H1 (cell line): ENCODE measurements at regions not wholly inside any gene's neighbourhood (a gene's known extent, or its start where the extent isn't known, plus 50 kb on each side); places are given as distances from the start of the nearest gene placed in this dataset.

ENCODE experiments used
- CTCF ChIA-PET: fragments of 300-600 bp; sonication (Branson Sonifier 250); formaldehyde crosslinking; loops from one replicate; lab custom pipeline; 2021; ENCODE audit not compliant: partially characterized antibody; lab: Charles Lee
- POLR2A ChIA-PET: fragments of 300-600 bp; sonication (Branson Sonifier 250); formaldehyde crosslinking; loops from one replicate; lab custom pipeline; 2021; ENCODE audit warnings: inconsistent platforms; ENCODE audit not compliant: partially characterized antibody; lab: Charles Lee
- DNase-seq, 2 experiments: peaks; one replicate each; pipeline versions ENCODE4 v3.0.0 to v3.0.0-alpha.2; 2010 to 2022; ENCODE audit warnings: low spot score in 2 of 2, low read depth in 1 of 2, mixed read lengths in 1 of 2
- FAIRE-seq: peaks from 2 replicates; lab custom pipeline; 2011; peaks lifted over from hg19 to GRCh38; lab: Jason Lieb, UNC
- H2AFZ ChIP-seq: 2 replicates; pipeline ENCODE4 v1.8.1; 2012; ENCODE audit warnings: low read length, inconsistent platforms
- H2AK5ac ChIP-seq: 2 replicates; pipeline ENCODE4 v1.6.1; 2013; ENCODE audit warnings: low read depth, low read length
- H2BK120ac ChIP-seq: replicated peaks from 2 replicates; pipeline ENCODE3; 2013; ENCODE audit warnings: low read depth, low read length, inconsistent platforms
- H2BK12ac ChIP-seq: 2 replicates; pipeline ENCODE4 v1.6.1; 2013; ENCODE audit warnings: low read depth, low read length
- H2BK15ac ChIP-seq: 2 replicates; pipeline ENCODE4 v1.6.1; 2013; ENCODE audit warnings: low read length
- H2BK20ac ChIP-seq: 2 replicates; pipeline ENCODE4 v1.6.1; 2013; ENCODE audit warnings: low read length
- H2BK5ac ChIP-seq: 2 replicates; pipeline ENCODE4 v1.6.1; 2013; ENCODE audit warnings: low read depth, low read length
- H3K14ac ChIP-seq: 2 replicates; pipeline ENCODE4 v1.6.1; 2013; ENCODE audit warnings: inconsistent platforms; ENCODE audit not compliant: insufficient read length
- H3K18ac ChIP-seq: 2 replicates; pipeline ENCODE4 v1.6.1; 2013; ENCODE audit warnings: low read length; ENCODE audit errors: extremely low read depth
- H3K23ac ChIP-seq: 2 replicates; pipeline ENCODE4 v1.6.1; 2013; ENCODE audit warnings: inconsistent platforms; ENCODE audit not compliant: insufficient read length
- H3K23me2 ChIP-seq: 2 replicates; pipeline ENCODE4 v1.6.1; 2013; ENCODE audit warnings: low read depth, low read length
- H3K27ac ChIP-seq: 2 replicates; pipeline ENCODE4 v1.6.1; 2011; ENCODE audit warnings: low read depth, low read length, inconsistent platforms
- H3K27me3 ChIP-seq, 4 experiments: replicated peaks in 1 of 4; 1 replicate in 1 of 4; 2 replicates in 3 of 4; pipeline versions ENCODE4 v1.6.1 to v1.8.1; 2011 to 2013; ENCODE audit warnings: low read length in 3 of 4, mild to moderate bottlenecking in 3 of 4, inconsistent platforms in 2 of 4, mixed read lengths in 2 of 4, moderate library complexity in 1 of 4; ENCODE audit not compliant: control insufficient read depth in 3 of 4, insufficient read depth in 3 of 4; ENCODE audit errors: extremely low read depth in 1 of 4
- H3K36me3 ChIP-seq, 4 experiments: 2 replicates each; pipeline versions ENCODE4 v1.6.1 to v1.8.1; 2011 to 2013; ENCODE audit warnings: mild to moderate bottlenecking in 4 of 4, low read length in 3 of 4, moderate library complexity in 2 of 4, control low read depth in 1 of 4, inconsistent platforms in 1 of 4; ENCODE audit not compliant: insufficient read depth in 4 of 4, control insufficient read depth in 2 of 4
- H3K4ac ChIP-seq: replicated peaks from 2 replicates; pipeline ENCODE3; 2013; ENCODE audit warnings: low read length, low read depth, mixed read lengths, inconsistent platforms; ENCODE audit not compliant: insufficient read length
- H3K4me1 ChIP-seq, 4 experiments: replicated peaks in 1 of 4; 1 replicate in 1 of 4; 2 replicates in 3 of 4; pipeline versions ENCODE4 v1.6.1 to v1.8.1; 2011 to 2013; ENCODE audit warnings: low read length in 3 of 4, inconsistent platforms in 2 of 4, mixed read lengths in 1 of 4; ENCODE audit not compliant: insufficient read depth in 4 of 4, control insufficient read depth in 3 of 4
- H3K4me2 ChIP-seq, 2 experiments: 2 replicates each; pipeline versions ENCODE4 v1.6.1 to v1.8.1; 2011 to 2013; ENCODE audit warnings: low read depth in 2 of 2, low read length in 2 of 2, control low read depth in 1 of 2, inconsistent platforms in 1 of 2, mild to moderate bottlenecking in 1 of 2; ENCODE audit not compliant: insufficient read depth in 1 of 2
- H3K4me3 ChIP-seq, 4 experiments: fragments of 200-600, 300-600 bp in 1 of 4; sonication (generic), shearing (Covaris generic), sonication (Bioruptor Twin) in 1 of 4; 2 replicates each; pipeline versions ENCODE4 v1.5.1 to v1.8.1; 2011 to 2016; ENCODE audit warnings: low read length in 4 of 4, low read depth in 3 of 4, control low read depth in 2 of 4, inconsistent platforms in 2 of 4, mild to moderate bottlenecking in 2 of 4, mixed read lengths in 1 of 4, moderate library complexity in 1 of 4; ENCODE audit not compliant: insufficient read depth in 2 of 4; ENCODE audit errors: extremely low read depth in 1 of 4
- H3K56ac ChIP-seq: replicated peaks from 2 replicates; pipeline ENCODE3; 2013; ENCODE audit warnings: low read depth, mild to moderate bottlenecking, mixed read lengths, low read length, inconsistent platforms; ENCODE audit not compliant: insufficient read length
- H3K79me1 ChIP-seq: 2 replicates; pipeline ENCODE4 v1.6.1; 2013; ENCODE audit warnings: low read depth, low read length, control low read depth
- H3K79me2 ChIP-seq, 2 experiments: 2 replicates each; pipeline versions ENCODE4 v1.6.1 to v1.8.1; 2012 to 2013; ENCODE audit warnings: low read length in 2 of 2, mild to moderate bottlenecking in 2 of 2, inconsistent platforms in 1 of 2; ENCODE audit not compliant: insufficient read depth in 2 of 2, control insufficient read depth in 1 of 2
- H3K9ac ChIP-seq, 4 experiments: replicated peaks in 1 of 4; 1 replicate in 1 of 4; 2 replicates in 3 of 4; pipeline versions ENCODE4 v1.6.1 to v1.8.1; 2011 to 2013; ENCODE audit warnings: low read depth in 3 of 4, low read length in 3 of 4, control low read depth in 2 of 4, mild to moderate bottlenecking in 2 of 4, moderate library complexity in 2 of 4, inconsistent platforms in 1 of 4; ENCODE audit errors: extremely low read depth in 1 of 4
- H3K9me3 ChIP-seq, 2 experiments: 2 replicates each; pipeline versions ENCODE4 v1.6.1 to v1.8.1; 2012 to 2013; ENCODE audit warnings: mild to moderate bottlenecking in 2 of 2, moderate library complexity in 2 of 2, control low read depth in 1 of 2, inconsistent platforms in 1 of 2, low read depth in 1 of 2, low read length in 1 of 2, mixed read lengths in 1 of 2; ENCODE audit not compliant: insufficient read depth in 2 of 2
- H4K20me1 ChIP-seq, 2 experiments: replicated peaks in 1 of 2; 2 replicates each; pipeline versions ENCODE3 to v1.8.1; 2011 to 2013; ENCODE audit warnings: inconsistent platforms in 2 of 2, low read length in 2 of 2, mild to moderate bottlenecking in 1 of 2; ENCODE audit not compliant: insufficient read depth in 2 of 2, control insufficient read depth in 1 of 2
- H4K5ac ChIP-seq: 2 replicates; pipeline ENCODE4 v1.6.1; 2013; ENCODE audit warnings: low read length, low read depth, mixed read lengths, inconsistent platforms; ENCODE audit not compliant: insufficient read length
- H4K8ac ChIP-seq: 2 replicates; pipeline ENCODE4 v1.8.0; 2013; ENCODE audit warnings: mild to moderate bottlenecking, moderate library complexity, low read length, inconsistent platforms; ENCODE audit not compliant: insufficient read depth; ENCODE audit errors: extremely low read depth
- H4K91ac ChIP-seq: replicated peaks from 2 replicates; pipeline ENCODE3; 2013; ENCODE audit warnings: low read length, mixed read lengths, inconsistent platforms; ENCODE audit not compliant: insufficient read length
- BACH1 ChIP-seq: IDR thresholded peaks from 2 replicates; pipeline ENCODE4 v1.6.1; 2012; ENCODE audit warnings: low read length, improper control_type of control experiment
- MAX ChIP-seq: IDR thresholded peaks from 2 replicates; pipeline ENCODE4 v1.6.1; 2012; ENCODE audit warnings: inconsistent platforms
- NRF1 ChIP-seq: IDR thresholded peaks from 2 replicates; pipeline ENCODE4 v1.6.1; 2011; ENCODE audit warnings: mild to moderate bottlenecking, low read depth, low read length, improper control_type of control experiment
- RBBP5 ChIP-seq: IDR thresholded peaks from 2 replicates; pipeline ENCODE4 v1.7.1; 2012; ENCODE audit warnings: low read depth, mild to moderate bottlenecking, inconsistent platforms, low read length, moderate library complexity, borderline replicate concordance
- SIX5 ChIP-seq: IDR thresholded peaks from 2 replicates; pipeline ENCODE4 v1.6.1; 2011; ENCODE audit warnings: mild to moderate bottlenecking, low read depth, low read length
- TCF12 ChIP-seq: IDR thresholded peaks from 2 replicates; pipeline ENCODE4 v1.6.1; 2011; ENCODE audit warnings: low read depth, mild to moderate bottlenecking, low read length
- WGBS, 2 experiments: shearing (Covaris generic) in 1 of 2; methylation state at CpG; one replicate each; pipeline versions ENCODE4 v1.1.6 to v1.1.7; 2013 to 2015; ENCODE audit warnings: low lambda C conversion rate in 2 of 2, mixed read lengths in 2 of 2, inconsistent platforms in 1 of 2, low coverage in 1 of 2, missing lambda C conversion rate in 1 of 2; ENCODE audit not compliant: insufficient replicate concordance in 2 of 2, insufficient coverage in 1 of 2, insufficient read length in 1 of 2; ENCODE audit errors: extremely low coverage in 1 of 2, missing lambda C conversion rate in 1 of 2; 5-methylcytosine and 5-hydroxymethylcytosine counted together

DNA sequence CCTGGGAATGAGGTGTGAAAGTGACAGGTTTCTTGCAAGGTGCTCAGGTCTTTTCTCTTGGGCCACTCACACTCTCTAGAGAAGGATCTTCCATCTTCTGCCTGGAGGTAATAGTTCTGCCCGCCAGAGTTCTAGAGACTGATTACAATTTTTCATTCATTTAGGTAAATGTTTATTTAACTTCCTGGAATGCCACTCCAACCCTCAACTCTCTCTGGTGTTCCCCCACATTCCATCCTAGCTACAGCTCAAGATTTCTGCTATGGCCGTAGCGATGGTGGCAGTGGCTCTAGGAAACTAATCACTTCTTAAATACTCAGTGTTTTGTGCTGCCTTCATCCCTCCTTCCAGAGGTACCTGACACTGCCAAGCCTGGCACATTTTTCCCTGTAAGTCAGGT lies 174.6 kb downstream of the WDR11 start:
- Histone ChIP-seq H3K79me1 (no peaks in the 10 kb centered on the region), H3K23ac (no peak overlapping the region), H3K4ac (no peak overlapping the region), H4K5ac (no peak overlapping the region), H3K9ac (no peak overlapping the region), H3K27me3 (no peaks in the 10 kb centered on the region), H2BK20ac (no peak overlapping the region), H2BK120ac (no peak overlapping the region), H2AK5ac (no peak overlapping the region), H3K9me3 (no peaks in the 10 kb centered on the region), H3K27ac (no peak overlapping the region), H3K4me1 (no peaks in the 10 kb centered on the region), H3K23me2 (no peaks in the 10 kb centered on the region; the same call in 1 of the 2 replicates), H4K20me1 (no peaks in the 10 kb centered on the region), H2BK15ac (no peak overlapping the region), H3K79me2 (no peaks in the 10 kb centered on the region), H2BK12ac (no peak overlapping the region), H4K8ac (no peak overlapping the region), H3K4me2 (no peak overlapping the region), H3K56ac (no peak overlapping the region), H2AFZ (no peak overlapping the region), H3K18ac (no peak overlapping the region), H4K91ac (no peak overlapping the region), H3K36me3 (no peaks in the 10 kb centered on the region), H3K14ac (no peak overlapping the region), H2BK5ac (no peak overlapping the region), H3K4me3 (no peak overlapping the region)
- 89% methylated on average over 3 of the region's 3 CpGs; no CpG with 5 or more reads in 1 of the 2 experiments for WGBS, 2 experiments
- ChIA-PET CTCF (interaction anchor here (1.1 to 1.2 kb wide), 2 partner anchors 14 to 28 kb away, joined by 3 read pairs; no protein-coding TSS in a partner anchor), POLR2A (no interaction called here)
- FAIRE-seq (no peak), DNase-seq (no peak)
- TF ChIP-seq SIX5 (no peak), TCF12 (no peak), RBBP5 (no peak), BACH1 (no peak), NRF1 (no peak), MAX (no peak)
